Neural cell (in vitro differentiated cells): ENCODE measurements at regions not wholly inside any gene's neighbourhood (a gene's known extent, or its start where the extent isn't known, plus 50 kb on each side); places are given as distances from the start of the nearest gene placed in this dataset.

Experiments used
- EP300 ChIP-seq: fragments of 450-650 bp; conservative IDR thresholded peaks from 2 replicates; pipeline ENCODE4 v1.6.1; 2014; ENCODE audit warnings: antibody characterized with exemption, mild to moderate bottlenecking, moderate library complexity; ENCODE audit not compliant: poor library complexity, severe bottlenecking
- EZH2 ChIP-seq: fragments of 200-600, 300-800 bp; shearing (Covaris generic), sonication (generic); IDR thresholded peaks from 2 replicates; pipeline ENCODE4 v1.6.1; 2014; ENCODE audit warnings: antibody characterized with exemption, low read length, borderline replicate concordance, mild to moderate bottlenecking; ENCODE audit not compliant: insufficient read depth, poor library complexity, severe bottlenecking
- MXI1 ChIP-seq: fragments of 450-650 bp; conservative IDR thresholded peaks from 2 replicates; pipeline ENCODE4 v1.6.1; 2014; ENCODE audit warnings: antibody characterized with exemption, mild to moderate bottlenecking; ENCODE audit not compliant: poor library complexity, severe bottlenecking
- POLR2AphosphoS5 ChIP-seq: IDR thresholded peaks from 2 replicates; pipeline ENCODE4 v1.6.1; 2012
- RAD21 ChIP-seq: fragments of 450-650 bp; conservative IDR thresholded peaks from 2 replicates; pipeline ENCODE4 v1.6.1; 2014; ENCODE audit warnings: antibody characterized with exemption, mild to moderate bottlenecking, moderate library complexity
- SMC3 ChIP-seq: fragments of 450-650 bp; conservative IDR thresholded peaks from 2 replicates; pipeline ENCODE4 v1.6.1; 2014; ENCODE audit warnings: antibody characterized with exemption, mild to moderate bottlenecking, moderate library complexity; ENCODE audit not compliant: poor library complexity
- TF ChIP-seq, protein P1 (sequence below): fragments of 450-650 bp; IDR thresholded peaks from 2 replicates; pipeline ENCODE4 v1.5.1; 2014; ENCODE audit warnings: antibody characterized with exemption, mild to moderate bottlenecking, moderate library complexity; ENCODE audit not compliant: poor library complexity, severe bottlenecking
- TF ChIP-seq, protein P2 (sequence below): IDR thresholded peaks from 2 replicates; pipeline ENCODE4 v1.6.1; 2012; ENCODE audit warnings: borderline replicate concordance

DNA sequence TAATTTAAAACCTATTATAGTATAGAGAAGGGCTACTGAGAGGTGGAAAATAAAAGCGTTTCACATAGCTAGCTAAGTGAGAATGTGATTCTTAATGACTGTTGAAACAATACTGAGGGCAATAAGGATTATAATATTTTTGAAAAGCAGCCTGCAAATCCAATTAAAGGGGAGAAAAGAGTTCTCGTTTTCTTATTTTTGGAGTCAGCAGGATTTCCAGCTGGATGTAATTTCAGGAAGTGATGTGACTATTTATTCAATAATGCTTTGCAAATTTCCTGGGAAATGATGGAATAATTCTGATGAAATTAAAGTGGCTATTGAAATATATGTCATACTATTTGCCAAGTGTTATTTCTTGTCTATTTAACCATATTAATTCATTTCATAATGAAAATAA, 279.1 kb downstream of the AEBP2 start:
- TF ChIP-seq, protein P1, sequence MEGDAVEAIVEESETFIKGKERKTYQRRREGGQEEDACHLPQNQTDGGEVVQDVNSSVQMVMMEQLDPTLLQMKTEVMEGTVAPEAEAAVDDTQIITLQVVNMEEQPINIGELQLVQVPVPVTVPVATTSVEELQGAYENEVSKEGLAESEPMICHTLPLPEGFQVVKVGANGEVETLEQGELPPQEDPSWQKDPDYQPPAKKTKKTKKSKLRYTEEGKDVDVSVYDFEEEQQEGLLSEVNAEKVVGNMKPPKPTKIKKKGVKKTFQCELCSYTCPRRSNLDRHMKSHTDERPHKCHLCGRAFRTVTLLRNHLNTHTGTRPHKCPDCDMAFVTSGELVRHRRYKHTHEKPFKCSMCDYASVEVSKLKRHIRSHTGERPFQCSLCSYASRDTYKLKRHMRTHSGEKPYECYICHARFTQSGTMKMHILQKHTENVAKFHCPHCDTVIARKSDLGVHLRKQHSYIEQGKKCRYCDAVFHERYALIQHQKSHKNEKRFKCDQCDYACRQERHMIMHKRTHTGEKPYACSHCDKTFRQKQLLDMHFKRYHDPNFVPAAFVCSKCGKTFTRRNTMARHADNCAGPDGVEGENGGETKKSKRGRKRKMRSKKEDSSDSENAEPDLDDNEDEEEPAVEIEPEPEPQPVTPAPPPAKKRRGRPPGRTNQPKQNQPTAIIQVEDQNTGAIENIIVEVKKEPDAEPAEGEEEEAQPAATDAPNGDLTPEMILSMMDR = no peak
- TF ChIP-seq EZH2 (no peak), POLR2AphosphoS5 (no peak), RAD21 (no peak), SMC3 (no peak), MXI1 (no peak), EP300 (no peak)
- TF ChIP-seq, protein P2, sequence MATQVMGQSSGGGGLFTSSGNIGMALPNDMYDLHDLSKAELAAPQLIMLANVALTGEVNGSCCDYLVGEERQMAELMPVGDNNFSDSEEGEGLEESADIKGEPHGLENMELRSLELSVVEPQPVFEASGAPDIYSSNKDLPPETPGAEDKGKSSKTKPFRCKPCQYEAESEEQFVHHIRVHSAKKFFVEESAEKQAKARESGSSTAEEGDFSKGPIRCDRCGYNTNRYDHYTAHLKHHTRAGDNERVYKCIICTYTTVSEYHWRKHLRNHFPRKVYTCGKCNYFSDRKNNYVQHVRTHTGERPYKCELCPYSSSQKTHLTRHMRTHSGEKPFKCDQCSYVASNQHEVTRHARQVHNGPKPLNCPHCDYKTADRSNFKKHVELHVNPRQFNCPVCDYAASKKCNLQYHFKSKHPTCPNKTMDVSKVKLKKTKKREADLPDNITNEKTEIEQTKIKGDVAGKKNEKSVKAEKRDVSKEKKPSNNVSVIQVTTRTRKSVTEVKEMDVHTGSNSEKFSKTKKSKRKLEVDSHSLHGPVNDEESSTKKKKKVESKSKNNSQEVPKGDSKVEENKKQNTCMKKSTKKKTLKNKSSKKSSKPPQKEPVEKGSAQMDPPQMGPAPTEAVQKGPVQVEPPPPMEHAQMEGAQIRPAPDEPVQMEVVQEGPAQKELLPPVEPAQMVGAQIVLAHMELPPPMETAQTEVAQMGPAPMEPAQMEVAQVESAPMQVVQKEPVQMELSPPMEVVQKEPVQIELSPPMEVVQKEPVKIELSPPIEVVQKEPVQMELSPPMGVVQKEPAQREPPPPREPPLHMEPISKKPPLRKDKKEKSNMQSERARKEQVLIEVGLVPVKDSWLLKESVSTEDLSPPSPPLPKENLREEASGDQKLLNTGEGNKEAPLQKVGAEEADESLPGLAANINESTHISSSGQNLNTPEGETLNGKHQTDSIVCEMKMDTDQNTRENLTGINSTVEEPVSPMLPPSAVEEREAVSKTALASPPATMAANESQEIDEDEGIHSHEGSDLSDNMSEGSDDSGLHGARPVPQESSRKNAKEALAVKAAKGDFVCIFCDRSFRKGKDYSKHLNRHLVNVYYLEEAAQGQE = no peak
